Stimulated activated CD4-positive, alpha-beta T cell treated with anti-CD3 and anti-CD28 coated beads, Interleukin-12 subunit alpha, Interleukin-12 subunit beta, amount 100 ng/mL, for 24 hours (primary cell): ENCODE measurements at regions not wholly inside any gene's neighbourhood (a gene's known extent, or its start where the extent isn't known, plus 50 kb on each side); places are given as distances from the start of the nearest gene placed in this dataset.
"Not testable (repeated sequence)": the region's sequence is repeated elsewhere in the genome, so short reads cannot be mapped to it uniquely, and the experiment has no call there.

ENCODE experiments used
- DNase-seq, 2 experiments: peaks; one replicate each; pipeline ENCODE4 v3.0.0-alpha.2; 2020; ENCODE audit warnings: low read depth in 2 of 2

DNA sequence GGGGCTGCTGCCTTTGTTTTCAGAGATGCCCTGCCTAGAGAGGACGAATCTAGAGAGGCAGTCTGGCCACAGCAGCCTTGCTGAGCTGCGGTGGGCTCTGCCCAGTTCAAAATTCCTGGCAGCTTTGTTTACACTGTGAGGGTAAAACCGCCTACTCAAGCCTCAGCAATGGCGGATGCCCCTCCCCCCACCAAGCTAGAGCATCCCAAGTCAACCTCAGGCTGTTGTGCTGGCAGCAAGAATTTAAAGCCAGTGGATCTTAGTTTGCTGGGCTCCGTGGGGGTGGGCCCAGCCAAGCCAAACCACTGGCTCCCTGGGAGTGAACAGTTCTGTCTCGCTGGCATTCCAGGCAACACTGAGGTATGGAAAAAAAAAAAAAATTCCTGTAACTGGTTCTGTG is 970.9 kb downstream of the TBC1D32 start:
- DNase-seq: no peak

DNA sequence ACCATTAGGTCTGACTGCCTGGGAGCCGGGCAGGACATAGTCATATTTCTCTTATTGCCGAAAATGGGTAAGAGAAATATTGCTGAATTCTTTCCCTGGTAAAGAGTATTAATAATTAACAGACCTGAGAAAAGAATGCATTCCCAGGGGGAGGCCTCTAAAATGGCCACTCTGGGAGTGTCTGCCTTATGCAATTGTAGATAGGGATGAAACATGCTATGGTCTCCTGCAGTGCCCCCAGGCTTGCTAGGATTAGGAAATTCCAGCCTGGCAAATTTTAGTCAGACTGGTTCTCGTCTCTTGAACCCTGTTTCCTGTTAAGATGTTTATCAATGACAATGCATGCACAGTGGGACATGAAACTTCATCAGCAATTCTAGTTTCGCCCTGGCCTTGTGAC is 975.7 kb downstream of the TBC1D32 start:
- not testable (repeated sequence) for DNase-seq

DNA sequence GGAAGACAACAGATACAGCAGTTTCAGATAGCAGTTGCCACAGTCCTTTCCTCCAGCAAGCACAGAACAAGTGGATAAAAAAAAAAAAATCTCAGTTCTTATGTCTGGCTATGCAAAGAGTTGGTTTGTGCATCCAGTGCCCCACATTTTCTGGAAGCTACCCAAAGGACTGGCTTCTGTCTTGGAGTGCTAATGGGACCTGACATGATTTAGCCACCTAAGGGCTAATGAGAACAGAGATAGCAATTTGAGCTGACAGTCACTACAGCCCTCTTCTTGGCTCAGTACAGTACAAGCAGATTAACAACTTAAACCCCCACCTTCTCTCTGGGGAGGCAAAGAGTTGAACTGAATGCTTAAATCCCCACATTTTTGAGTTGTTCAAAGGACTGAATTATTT is 976.8 kb downstream of the TBC1D32 start:
- DNase-seq: no peak

DNA sequence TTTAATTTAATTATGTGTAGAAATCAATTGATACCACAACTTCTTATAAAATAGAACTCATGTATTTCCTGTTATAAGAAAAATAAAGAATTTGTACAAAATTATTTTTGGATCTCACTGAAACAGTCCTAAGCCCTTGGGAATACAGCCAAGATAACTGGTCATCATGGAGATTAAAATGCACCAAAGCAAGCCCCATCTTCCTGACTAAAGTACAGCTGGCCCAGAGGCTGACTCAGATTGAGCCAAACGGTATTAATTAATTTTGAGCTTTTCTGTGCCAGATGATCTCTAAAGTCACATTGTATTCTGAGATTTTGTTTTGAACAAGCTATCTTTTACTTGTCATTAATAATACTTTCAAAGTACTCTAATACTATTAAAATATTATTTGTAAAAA is 978.5 kb downstream of the TBC1D32 start:
- DNase-seq: no peak

DNA sequence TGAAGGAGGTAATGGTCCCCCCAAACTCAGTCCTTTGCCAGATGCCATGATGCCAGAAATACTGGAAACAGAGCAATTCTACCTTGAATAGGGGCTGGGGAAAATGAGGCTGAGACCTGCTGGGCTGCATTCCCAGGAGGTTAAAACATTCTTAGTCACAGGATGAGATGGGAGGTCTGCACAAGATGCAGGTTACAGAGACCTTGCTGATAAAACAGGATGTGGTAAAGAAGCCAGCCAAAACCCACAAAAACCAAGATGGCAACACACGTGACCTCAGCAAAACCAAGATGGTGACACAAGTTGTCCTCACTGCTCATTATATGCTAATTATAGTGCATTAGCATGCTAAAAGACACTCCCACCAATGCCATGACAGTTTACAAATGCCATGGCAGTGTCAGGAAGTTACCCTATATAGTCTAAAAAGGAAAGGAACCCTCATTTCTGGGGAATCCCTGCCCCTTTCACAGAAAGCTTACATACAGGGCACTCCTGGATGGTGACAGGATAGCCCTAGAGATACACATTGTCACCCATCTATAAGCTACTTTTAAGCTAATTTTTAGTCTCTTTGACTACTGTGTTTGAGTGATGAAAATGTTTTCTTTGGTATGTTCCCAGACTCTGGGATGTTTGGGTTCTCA is 979.7 kb downstream of the TBC1D32 start:
- no peak for DNase-seq

DNA sequence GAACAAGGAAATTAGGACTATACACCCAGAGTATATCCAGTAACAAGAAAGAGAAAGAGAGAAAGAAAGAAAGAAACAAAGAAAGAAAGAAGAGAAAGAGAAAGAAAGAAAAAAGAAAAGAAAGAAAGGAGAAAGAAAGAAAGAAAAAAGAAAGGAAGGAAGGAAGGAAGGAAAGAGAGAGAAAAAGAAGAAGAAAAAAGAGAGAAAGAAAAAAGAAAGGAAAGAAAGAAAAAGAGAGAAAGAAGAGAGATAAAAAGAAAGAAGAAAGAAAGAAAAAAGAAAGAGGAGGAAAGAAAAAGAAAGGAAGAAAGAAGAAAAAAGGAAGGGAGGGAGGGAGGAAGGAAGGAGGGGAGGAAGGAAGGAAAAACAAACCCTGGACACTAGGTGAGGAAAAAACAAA is 981.8 kb downstream of the TBC1D32 start:
- DNase-seq: no peak

DNA sequence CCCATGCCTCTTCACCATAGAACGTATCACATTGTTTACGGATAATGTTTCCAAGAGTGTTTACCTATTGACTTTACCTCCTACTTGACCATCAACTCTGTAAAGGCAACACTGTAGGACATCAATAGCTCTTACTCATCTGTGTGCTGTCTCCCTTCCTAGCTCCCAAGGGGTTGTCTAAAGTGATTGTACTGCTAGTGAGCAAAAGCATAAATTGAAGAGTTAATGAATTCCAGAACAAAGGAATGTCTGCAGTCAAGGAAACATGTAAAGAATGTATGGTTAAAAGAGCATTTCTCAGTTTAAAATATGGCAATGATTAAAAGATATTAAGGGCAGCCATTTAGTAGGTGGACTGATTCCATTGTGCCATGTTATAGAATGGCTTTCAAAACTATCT is 985.4 kb downstream of the TBC1D32 start:
- no peak for DNase-seq

DNA sequence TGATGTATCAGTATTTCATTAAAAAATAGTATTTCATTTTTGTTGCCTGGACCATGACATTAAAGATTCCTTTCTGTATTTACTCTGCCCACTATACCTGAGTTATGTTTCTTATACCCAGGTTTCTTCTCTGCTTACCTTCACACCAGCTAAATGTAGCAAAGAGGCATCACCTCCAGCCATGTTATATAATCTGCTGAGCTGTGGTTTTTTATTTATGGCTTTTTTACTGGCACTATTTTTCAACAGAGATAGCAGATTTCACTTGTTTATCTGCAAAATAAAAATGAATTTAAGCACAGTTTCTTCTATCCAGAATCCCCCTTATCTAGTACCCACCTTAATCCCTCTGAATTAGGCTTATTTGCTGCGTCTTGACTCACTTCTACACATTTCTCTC is 979.0 kb upstream of the MAN1A1 start:
- no peak for DNase-seq

DNA sequence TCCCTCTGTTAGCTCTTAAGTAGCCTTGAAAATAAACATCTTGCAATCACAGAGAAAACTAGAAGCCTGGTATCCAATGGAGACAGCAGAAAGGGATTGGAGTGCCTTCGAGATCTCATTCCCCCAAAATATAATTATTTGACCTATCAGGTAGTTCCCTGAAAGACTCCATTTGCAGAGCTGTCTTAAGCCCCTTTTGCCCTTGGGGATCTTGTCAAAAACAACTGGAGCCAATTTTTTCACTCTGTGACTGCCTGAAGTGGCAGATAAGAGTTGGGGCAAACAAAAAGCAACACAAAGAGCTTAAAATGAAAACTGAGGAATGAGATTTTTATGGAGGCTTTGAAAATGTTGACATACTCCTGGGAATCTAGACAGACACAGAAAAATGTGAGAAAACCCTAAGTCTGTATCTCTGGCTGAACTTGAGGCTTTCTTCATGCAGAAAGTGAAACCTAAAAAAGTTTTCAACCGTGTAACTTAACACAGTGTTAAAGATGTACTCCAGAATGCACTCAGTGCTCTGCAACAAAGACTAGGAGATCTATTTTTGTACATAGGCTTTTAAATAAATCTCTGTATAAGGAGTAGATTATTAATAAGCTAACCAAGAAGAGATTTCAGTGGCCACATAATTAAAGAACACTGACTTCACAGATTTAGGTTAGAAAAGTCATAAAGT is 971.1 kb upstream of the MAN1A1 start:
- DNase-seq: no peak

DNA sequence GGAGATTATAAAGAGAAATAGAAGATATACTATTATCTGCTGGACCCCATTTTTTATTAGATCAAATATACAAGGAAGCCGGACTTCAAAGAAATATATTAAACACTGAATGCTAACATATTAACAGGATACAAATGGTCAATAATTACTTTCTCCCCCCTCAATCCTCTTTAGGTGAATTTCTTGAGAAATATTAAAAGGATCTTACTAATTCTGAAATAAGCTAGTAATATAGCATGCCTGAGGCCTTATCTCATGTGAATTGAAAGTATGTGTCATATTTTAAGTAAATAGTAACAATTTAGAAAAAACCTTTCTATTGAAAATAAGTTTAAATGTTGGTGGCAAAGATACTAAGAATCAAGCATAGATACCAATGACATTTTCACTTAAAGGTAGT is 954.7 kb upstream of the MAN1A1 start:
- no peak for DNase-seq

DNA sequence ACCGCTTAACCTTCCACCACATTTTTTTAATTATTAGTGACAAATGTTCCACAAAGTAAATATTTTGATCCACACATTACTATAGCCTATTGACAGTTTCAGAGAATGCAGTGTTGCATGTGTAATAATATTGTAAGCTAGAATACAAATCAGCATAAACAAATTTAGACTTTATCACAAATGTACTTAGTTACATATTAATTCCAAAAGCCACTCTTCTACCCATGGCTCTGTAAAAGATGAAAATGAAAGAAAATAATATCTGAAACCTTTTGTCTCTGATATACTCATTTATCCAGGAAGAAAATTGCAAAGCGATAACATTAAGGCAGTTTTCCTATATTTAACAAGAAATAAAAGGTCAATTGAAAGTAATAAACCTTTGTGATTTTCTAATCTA is 954.0 kb upstream of the MAN1A1 start:
- DNase-seq: no peak

DNA sequence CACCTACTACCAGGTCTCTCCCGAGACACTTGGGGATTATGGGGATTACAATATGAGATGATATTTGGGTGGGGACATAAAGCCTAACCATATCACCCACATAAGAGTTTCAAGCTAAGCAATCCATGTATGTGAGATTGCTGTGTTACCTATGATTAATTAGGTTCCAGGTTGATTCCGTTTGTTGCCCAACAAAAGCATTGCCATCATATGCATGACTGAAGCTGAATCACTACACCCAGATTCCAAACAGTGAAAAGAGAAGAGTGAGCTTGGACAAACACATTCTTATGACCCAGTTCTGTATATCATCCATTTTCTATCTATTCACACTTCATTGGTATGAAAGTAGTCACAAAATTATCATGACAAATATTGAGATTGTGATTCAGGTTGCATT is 952.5 kb upstream of the MAN1A1 start:
- no peak for DNase-seq

DNA sequence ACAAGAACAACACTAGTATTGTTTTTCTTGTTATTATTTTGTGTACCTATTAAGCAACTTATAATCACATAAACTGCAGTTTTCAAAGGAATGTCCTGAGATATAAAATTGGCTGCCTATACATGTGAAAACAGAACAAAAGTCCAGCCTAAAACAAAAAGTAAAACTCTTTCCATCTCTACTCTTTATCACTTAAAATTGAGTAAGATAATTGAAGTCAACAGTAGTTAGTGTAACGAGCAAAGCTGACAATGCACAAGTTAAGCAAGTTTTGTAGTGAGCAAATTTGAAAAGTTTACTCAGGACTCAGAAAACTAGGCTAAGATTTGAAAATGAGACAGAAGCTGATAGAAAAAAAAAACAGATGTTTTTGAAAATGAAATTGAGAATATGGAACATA is 941.4 kb upstream of the MAN1A1 start:
- no peak for DNase-seq

DNA sequence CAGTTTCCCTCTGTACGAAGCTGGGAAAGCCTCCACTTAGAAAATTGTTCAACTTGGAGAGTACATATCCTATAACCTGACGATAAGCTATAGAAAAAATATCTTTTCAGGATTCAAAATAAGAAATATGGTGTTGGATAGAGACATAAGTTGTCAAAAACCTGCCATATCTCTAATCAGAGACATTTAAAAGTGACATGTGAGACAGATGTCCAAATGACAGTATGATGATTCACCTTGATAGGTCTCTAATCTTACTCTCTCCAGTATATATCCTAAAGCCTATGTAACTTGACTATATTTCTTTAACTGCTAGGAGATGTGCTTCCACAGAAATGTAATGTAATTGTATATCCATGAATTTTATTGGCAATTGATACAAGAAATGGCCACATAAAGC is 932.4 kb upstream of the MAN1A1 start:
- no peak for DNase-seq

DNA sequence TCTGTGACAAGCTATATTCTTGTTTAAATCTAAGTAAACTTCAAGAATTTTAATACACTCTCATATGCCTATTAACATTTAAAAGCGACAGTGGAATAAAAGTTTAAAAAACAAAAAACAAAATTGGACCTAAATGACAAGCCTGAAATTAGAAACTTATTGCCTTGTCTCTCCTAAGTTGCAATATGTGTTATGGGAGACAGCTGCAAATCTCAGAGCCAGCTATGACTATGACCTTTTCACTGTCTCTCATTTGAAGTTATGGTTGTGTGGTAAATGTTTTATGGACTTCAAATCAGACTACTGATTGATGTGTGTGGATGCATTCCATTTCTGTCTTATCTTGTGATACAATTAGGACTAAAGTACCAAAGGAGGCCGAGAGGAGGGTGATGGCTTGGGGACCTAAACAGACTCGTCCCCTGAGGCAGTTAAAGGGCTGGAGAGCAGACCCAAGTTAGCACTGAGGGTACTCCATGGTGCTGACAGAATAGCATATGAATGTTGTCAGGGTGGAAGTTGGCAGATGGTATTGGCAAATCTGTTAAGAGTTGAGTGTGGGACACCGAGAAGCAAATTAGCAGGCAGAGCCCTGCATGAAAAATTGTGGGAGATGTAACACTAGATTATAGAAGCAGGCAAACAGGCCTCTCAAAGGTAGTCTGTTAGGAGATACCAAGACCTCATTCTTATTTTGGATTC is 930.1 kb upstream of the MAN1A1 start:
- DNase-seq: no peak

DNA sequence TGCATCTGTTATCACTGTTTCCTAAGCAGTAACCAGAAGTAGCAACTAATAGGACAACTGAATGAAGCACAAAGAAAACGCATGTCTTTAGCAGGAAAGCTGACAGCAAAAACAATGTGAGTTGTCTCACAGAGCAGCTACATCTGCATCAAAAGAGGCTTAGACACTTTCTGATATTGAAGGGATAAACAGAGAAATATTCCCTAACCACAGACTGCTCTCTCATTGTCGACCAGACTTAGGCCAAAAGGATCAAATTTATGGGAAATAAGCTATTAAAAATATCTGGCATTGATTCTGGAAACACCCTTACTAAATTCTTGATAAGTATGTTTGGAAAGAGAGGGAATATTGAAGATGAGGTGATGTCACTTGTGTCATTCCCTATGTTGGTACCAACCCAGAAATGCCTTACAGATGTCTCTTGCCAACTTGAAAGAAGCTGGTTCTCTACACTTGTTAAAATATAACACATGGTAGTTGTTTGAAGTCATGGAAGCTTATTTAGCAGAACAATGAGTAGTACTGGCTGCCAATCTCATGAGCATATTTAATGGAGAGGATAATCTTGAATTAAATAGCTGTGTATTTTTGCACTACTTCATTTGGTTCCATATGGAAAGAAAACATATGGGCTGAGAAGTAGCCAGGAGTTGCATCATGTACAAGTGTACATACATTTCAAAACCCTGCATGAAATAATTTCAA is 929.3 kb upstream of the MAN1A1 start:
- DNase-seq: no peak

DNA sequence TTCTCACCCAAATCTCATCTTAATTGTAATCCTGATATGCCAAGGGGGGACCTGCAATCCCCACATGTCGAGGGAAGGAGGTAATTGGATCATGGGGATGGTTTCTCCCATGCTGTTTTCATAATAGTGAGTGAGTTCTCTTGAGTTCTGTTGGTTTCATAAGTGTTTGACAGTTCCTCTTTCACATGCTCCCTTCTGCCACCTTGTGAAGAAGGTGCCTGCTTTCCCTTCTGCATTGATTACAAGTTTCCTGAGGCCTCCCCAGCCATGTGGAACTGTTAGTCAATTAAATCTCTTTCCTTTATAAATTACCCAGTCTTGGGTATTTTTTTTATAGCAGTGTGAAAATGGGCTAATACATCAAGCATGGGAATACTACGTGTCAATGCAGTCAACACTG is 925.0 kb upstream of the MAN1A1 start:
- no peak for DNase-seq

DNA sequence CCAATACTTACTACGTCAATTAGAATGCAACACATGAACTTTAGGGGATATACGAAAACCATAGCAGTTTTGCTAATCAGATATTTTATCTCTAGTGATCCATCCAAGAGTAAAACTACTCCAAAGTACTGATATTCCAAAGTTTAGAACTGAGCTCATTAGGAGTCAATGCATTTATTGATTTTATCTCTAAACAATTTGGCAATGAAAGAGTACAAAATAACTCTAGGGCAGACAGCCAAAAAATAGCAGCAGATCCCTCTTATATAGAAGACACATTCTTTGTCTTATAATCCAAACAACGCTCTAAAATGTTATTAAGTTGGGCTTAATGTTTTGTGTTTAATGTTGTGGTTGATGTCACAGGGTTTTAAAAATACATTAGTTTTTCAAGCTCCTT is 923.9 kb upstream of the MAN1A1 start:
- DNase-seq: no peak

DNA sequence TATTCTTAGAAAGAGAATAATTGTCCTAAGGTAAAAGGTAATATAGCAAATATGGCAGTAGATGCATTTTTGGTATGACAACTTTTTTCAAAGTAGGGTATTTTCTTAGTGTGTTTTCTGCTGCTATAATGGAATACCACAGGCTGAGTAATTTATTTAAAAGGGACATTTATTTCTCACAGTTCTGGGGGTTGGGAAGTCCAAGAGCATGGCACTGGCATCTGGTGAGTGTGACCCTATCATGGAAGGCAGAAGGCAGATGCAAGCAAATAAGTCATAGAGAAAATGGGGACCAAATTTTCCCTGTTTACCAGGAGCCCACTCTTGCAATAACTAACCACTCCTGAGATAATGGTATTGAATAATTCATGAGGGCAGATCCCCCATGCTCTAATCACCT is 922.5 kb upstream of the MAN1A1 start:
- no peak for DNase-seq

DNA sequence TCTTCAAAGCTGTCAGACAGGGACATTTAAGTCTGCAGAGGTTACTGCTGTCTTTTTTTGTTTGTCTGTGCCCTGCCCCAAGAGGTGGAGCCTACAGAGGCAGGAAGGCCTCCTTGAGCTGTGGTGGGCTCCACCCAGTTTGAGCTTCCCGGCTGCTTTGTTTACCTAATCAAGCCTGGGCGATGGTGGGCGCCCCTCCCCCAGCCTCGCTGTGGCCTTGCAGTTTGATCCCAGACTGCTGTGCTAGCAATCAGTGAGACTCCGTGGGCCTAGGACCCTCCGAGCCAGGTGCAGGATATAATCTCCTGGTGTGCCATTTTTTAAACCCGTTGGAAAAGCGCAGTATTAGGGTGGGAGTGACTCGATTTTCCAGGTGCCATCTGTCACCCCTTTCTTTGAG is 918.7 kb upstream of the MAN1A1 start:
- DNase-seq: not testable (repeated sequence)

DNA sequence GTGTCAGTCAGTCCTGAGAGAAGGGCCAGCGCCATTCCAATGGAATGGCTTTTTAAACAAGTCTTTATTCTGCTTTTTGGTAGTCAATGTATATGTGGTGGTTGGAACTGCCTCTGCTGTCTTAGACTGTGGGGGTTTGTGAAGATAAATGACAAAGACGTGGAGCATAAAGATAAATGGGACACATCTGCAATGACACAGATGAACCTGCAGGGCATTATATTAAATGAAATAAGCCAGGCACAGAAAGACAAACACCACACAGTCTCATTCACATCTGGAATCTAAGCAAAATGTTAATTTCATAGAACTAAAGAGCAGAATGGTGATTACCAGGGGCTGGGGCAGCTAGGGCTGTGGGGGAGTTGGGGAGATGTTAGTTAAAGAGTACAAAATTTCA is 912.8 kb upstream of the MAN1A1 start:
- DNase-seq: no peak

DNA sequence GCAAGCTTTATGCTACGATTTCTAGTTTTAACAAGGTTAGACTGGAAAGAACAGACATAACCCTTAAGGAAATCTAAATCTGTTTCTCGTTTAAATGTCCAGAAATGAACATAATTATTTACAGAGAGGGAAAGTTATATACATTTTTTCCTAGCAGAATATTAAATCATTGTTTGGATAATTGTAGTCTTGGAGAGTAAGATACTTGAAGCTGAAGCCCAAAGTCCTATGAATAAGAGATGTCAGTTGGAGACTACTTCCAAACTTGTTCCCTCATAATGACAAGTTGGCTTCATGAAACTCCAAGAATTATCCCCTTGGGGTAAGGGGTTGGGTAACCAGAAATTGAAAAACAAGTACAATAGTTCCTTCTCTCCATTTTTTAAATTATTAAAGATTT is 911.1 kb upstream of the MAN1A1 start:
- DNase-seq: no peak

DNA sequence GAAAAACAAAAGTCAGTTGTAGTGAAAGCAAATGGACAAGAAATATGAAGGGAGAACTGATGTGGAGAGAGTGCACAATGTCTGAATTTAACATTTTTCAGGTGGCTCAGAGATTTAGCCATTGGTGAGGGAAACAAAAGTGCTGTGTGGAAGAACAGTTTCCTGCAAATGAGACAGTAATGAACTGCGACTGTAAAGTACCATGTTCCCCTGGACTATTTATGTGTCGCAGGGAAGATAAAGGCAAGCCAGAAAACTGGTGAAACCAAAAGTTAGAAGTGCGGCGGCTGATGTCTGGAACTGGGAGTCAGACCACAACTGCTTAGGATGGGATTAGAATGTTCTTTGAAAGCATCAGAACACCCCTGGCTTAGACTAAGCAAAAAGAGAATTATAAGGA is 905.1 kb upstream of the MAN1A1 start:
- no peak for DNase-seq
